ENCODE measurements at regions not wholly inside any gene's neighbourhood (a gene's known extent, or its start where the extent isn't known, plus 50 kb on each side); places are given as distances from the start of the nearest gene placed in this dataset.

DNA sequence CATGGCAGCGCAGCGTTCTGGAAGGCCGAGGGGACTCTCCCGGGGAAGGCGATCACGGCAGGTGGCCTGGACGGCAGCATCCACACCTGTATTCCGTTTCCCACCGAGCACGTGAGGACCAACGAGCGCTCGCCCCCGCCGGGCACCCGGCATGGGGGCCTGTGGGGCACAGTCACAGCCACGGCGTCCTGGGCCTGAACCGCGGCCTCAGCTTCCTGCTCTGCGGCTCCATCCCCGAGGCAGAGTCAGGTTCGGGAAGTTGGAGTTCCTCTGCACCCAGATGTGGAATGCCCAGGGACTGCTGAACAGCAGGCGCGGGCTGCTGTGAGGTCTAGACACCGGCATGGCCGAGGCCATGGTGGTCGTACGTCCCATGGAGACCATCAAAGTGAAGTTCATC, 1713.9 kb downstream of the TP53TG3F start:
- ChIA-PET CTCF (no interaction called here), POLR2A (no interaction called here), RAD21 (ENCODE audit: low non-redundant PET in 1 of 2, low total read pairs in 2 of 2, uncharacterized antibody in 2 of 2, unreplicated experiment in 2 of 2) (no interaction called here)
- Histone ChIP-seq H3K4me1 (ENCODE audit: control insufficient read depth in 1 of 2, insufficient read depth in 2 of 2, low read length in 2 of 2) (no peaks in the 10 kb centered on the region), H3K36me3 (ENCODE audit: control insufficient read depth in 1 of 2, insufficient read depth in 2 of 2, low read length in 2 of 2) (no peaks in the 10 kb centered on the region), H3K4me3 (replicated peaks in 1 of 2; ENCODE audit: low read depth in 1 of 2, low read length in 2 of 2) (no peak overlapping the region), H3K4me2 (ENCODE audit: low read length) (no peak overlapping the region), H3K79me2 (ENCODE audit: insufficient read depth, low read length) (no peaks in the 10 kb centered on the region), H3K9me2 (ENCODE audit: insufficient read depth) (no peaks in the 10 kb centered on the region), H3K9me3 (ENCODE audit: control insufficient read depth in 1 of 2, insufficient read depth in 1 of 2, low read depth in 1 of 2, low read length in 2 of 2) (peaks cover 0 to 6% of the 10 kb centered on the region in 2 experiments; a peak in 2 of 4 replicates), H2AFZ (ENCODE audit: low read depth, low read length, poor library complexity, severe bottlenecking) (no peak overlapping the region), H4K20me1 (ENCODE audit: insufficient read depth) (no peaks in the 10 kb centered on the region), H3K27me3 (ENCODE audit: insufficient read depth, low read length) (no peaks in the 10 kb centered on the region), H3K27ac (ENCODE audit: low read depth, low read length) (no peak overlapping the region), H3K9ac (ENCODE audit: low read length) (no peak overlapping the region)
- TF ChIP-seq, protein P1, sequence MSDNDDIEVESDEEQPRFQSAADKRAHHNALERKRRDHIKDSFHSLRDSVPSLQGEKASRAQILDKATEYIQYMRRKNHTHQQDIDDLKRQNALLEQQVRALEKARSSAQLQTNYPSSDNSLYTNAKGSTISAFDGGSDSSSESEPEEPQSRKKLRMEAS (IDR thresholded peaks at IDR 0.05) = no peak
- no peak for TF ChIP-seq ELF1 (IDR thresholded peaks at IDR 0.05; ENCODE audit: borderline replicate concordance, low read depth)
- TF ChIP-seq POLR2A (IDR thresholded peaks at IDR 0.05; ENCODE audit: borderline replicate concordance, extremely low read depth, insufficient read depth, insufficient read length) = no peak
- no peak for TF ChIP-seq EGR1 (IDR thresholded peaks at IDR 0.05; ENCODE audit: low read depth)
- BruUV-seq (replicated peaks) = no TSS peak
- ATAC-seq (no peak), DNase-seq (ENCODE audit: low read depth, low spot score) (no peak)
- intact Hi-C loops (cut with micrococcal nuclease) = no loop called here

DNA sequence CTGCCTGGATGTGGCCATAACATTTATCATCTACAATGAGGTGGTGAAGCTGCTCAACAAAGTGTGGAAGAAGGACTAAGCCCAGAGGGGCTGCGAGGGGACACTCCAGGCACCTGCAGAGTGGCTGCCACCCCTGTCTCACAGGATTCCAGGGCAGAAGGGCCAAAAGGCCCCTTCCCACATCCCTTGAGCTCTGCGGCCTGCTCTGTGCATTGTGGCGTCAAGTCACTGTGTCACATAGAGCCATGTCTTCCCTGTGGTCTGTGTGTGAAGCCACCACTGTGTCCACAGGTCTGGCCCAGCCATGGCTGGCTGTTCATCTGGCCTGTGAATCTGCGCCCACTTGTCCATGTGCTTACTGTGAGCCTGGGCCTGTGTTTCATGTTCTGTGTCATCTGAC, 1714.6 kb downstream of the TP53TG3F start:
- intact Hi-C loops (cut with micrococcal nuclease) = no loop called here
- Histone ChIP-seq H3K9me3 (ENCODE audit: control insufficient read depth in 1 of 2, insufficient read depth in 1 of 2, low read depth in 1 of 2, low read length in 2 of 2) (peaks cover 0 to 6% of the 10 kb centered on the region in 2 experiments; a peak in 2 of 4 replicates), H3K4me2 (ENCODE audit: low read length) (no peak overlapping the region), H2AFZ (ENCODE audit: low read depth, low read length, poor library complexity, severe bottlenecking) (no peak overlapping the region), H3K27me3 (ENCODE audit: insufficient read depth, low read length) (no peaks in the 10 kb centered on the region), H3K4me3 (replicated peaks in 1 of 2; ENCODE audit: low read depth in 1 of 2, low read length in 2 of 2) (no peak overlapping the region), H3K36me3 (ENCODE audit: control insufficient read depth in 1 of 2, insufficient read depth in 2 of 2, low read length in 2 of 2) (no peaks in the 10 kb centered on the region), H3K9me2 (ENCODE audit: insufficient read depth) (no peaks in the 10 kb centered on the region), H3K27ac (ENCODE audit: low read depth, low read length) (no peak overlapping the region), H3K79me2 (ENCODE audit: insufficient read depth, low read length) (no peaks in the 10 kb centered on the region), H3K4me1 (ENCODE audit: control insufficient read depth in 1 of 2, insufficient read depth in 2 of 2, low read length in 2 of 2) (no peaks in the 10 kb centered on the region), H3K9ac (ENCODE audit: low read length) (no peak overlapping the region), H4K20me1 (ENCODE audit: insufficient read depth) (no peaks in the 10 kb centered on the region)
- CTCF ChIA-PET = no interaction called here
- POLR2A ChIA-PET = no interaction called here
- BruUV-seq (replicated peaks) = no TSS peak
- DNase-seq (ENCODE audit: low read depth, low spot score) (no peak), ATAC-seq (no peak)
- RAD21 ChIA-PET (ENCODE audit: low non-redundant PET in 1 of 2, low total read pairs in 2 of 2, uncharacterized antibody in 2 of 2, unreplicated experiment in 2 of 2) = no interaction called here
- TF ChIP-seq EGR1 (IDR thresholded peaks at IDR 0.05; ENCODE audit: low read depth) = no peak
- TF ChIP-seq SP1 (IDR thresholded peaks at IDR 0.05; ENCODE audit: low read depth) = no peak
- TF ChIP-seq EZH2phosphoT487 (IDR thresholded peaks at IDR 0.05; ENCODE audit: borderline replicate concordance) = no peak
- no peak for TF ChIP-seq TCF7L2 (IDR thresholded peaks at IDR 0.05; ENCODE audit: borderline replicate concordance, extremely low read depth, insufficient read depth, insufficient read length)
- TF ChIP-seq, protein P2, sequence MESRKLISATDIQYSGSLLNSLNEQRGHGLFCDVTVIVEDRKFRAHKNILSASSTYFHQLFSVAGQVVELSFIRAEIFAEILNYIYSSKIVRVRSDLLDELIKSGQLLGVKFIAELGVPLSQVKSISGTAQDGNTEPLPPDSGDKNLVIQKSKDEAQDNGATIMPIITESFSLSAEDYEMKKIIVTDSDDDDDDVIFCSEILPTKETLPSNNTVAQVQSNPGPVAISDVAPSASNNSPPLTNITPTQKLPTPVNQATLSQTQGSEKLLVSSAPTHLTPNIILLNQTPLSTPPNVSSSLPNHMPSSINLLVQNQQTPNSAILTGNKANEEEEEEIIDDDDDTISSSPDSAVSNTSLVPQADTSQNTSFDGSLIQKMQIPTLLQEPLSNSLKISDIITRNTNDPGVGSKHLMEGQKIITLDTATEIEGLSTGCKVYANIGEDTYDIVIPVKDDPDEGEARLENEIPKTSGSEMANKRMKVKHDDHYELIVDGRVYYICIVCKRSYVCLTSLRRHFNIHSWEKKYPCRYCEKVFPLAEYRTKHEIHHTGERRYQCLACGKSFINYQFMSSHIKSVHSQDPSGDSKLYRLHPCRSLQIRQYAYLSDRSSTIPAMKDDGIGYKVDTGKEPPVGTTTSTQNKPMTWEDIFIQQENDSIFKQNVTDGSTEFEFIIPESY (IDR thresholded peaks at IDR 0.05; ENCODE audit: extremely low read depth, insufficient replicate concordance, low read length) = no peak
- TF ChIP-seq POLR2AphosphoS5 (IDR thresholded peaks at IDR 0.05; ENCODE audit: low read depth, low read length) = no peak
- TF ChIP-seq SIN3A (IDR thresholded peaks at IDR 0.05; ENCODE audit: low read depth) = no peak
- TF ChIP-seq CBX3 (IDR thresholded peaks at IDR 0.05; ENCODE audit: low read depth) = no peak
- TF ChIP-seq YY1 (IDR thresholded peaks at IDR 0.05; ENCODE audit: extremely low read depth, insufficient replicate concordance, low read depth, low read length) = no peak
- no peak for TF ChIP-seq FOSL1 (IDR thresholded peaks at IDR 0.05; ENCODE audit: low read depth)
- TF ChIP-seq, protein P3, sequence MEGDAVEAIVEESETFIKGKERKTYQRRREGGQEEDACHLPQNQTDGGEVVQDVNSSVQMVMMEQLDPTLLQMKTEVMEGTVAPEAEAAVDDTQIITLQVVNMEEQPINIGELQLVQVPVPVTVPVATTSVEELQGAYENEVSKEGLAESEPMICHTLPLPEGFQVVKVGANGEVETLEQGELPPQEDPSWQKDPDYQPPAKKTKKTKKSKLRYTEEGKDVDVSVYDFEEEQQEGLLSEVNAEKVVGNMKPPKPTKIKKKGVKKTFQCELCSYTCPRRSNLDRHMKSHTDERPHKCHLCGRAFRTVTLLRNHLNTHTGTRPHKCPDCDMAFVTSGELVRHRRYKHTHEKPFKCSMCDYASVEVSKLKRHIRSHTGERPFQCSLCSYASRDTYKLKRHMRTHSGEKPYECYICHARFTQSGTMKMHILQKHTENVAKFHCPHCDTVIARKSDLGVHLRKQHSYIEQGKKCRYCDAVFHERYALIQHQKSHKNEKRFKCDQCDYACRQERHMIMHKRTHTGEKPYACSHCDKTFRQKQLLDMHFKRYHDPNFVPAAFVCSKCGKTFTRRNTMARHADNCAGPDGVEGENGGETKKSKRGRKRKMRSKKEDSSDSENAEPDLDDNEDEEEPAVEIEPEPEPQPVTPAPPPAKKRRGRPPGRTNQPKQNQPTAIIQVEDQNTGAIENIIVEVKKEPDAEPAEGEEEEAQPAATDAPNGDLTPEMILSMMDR (IDR thresholded peaks at IDR 0.05 in 2 of 3, conservative IDR thresholded peaks at IDR 0.05 in 1 of 3; ENCODE audit: borderline replicate concordance in 1 of 3, insufficient read depth in 1 of 3, low read depth in 2 of 3, low read length in 2 of 3) = no peak

Measured in HCT116 (cell line).